ENCODE measurements at regions not wholly inside any gene's neighbourhood (a gene's known extent, or its start where the extent isn't known, plus 50 kb on each side); places are given as distances from the start of the nearest gene placed in this dataset.

DNA sequence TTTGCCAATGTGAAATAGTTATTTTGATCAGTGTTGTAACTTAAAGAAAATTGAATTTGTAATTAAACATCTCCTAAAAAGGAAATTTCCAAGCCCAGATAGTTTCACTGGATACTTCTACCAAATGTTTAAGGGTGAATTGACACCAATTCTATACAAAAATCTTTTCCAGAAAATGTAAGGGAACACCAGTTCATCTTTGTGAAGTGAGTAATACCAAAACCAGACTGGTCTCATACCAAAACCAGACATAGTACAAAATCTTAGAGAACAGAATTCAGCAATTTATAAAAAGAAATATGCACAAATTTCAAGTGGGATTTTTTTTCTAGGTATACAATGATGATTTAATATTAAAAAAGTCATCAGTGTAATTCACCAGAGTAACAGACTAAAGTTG lies 86.0 kb upstream of the ZNF32 start:
- TF ChIP-seq, protein P1, sequence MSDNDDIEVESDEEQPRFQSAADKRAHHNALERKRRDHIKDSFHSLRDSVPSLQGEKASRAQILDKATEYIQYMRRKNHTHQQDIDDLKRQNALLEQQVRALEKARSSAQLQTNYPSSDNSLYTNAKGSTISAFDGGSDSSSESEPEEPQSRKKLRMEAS (IDR thresholded peaks at IDR 0.05), result no peak
- no peak for TF ChIP-seq POLR2A (IDR thresholded peaks at IDR 0.05; ENCODE audit: borderline replicate concordance, extremely low read depth, insufficient read depth, insufficient read length)

Measured in HCT116 (cell line).